ENCODE measurements at regions not wholly inside any gene's neighbourhood (a gene's known extent, or its start where the extent isn't known, plus 50 kb on each side); places are given as distances from the start of the nearest gene placed in this dataset.

GRCh38 chr2:70397186-70397585 is 95.3 kb upstream of the FAM136A start:
- no peak for DNase-seq (ENCODE audit: low read depth)
- no peak overlapping the region for H3K4me3 ChIP-seq (ENCODE audit: low read length)
- no peak for TF ChIP-seq CTCF (conservative IDR thresholded peaks at IDR 0.05; ENCODE audit: low read depth, low read length)

- no peak for DNase-seq (ENCODE audit: low read depth)
- no peak for TF ChIP-seq CTCF (conservative IDR thresholded peaks at IDR 0.05; ENCODE audit: low read depth, low read length)
- no peak overlapping the region for H3K4me3 ChIP-seq (ENCODE audit: low read length)
Measured at GRCh38 chr2:70396612-70397011, 94.7 kb upstream of the FAM136A start.

- TF ChIP-seq CTCF (conservative IDR thresholded peaks at IDR 0.05; ENCODE audit: low read depth, low read length): no peak
Measured at GRCh38 chr2:70393881-70394280, 92.0 kb upstream of the FAM136A start.

GRCh38 chr2:70391988-70392387 is 90.1 kb upstream of the FAM136A start:
- H3K4me3 ChIP-seq (ENCODE audit: low read length): no peak overlapping the region
- no peak for TF ChIP-seq CTCF (conservative IDR thresholded peaks at IDR 0.05; ENCODE audit: low read depth, low read length)

More at GRCh38 chr2:70393881-70394280, 92.0 kb upstream of the FAM136A start:
- no peak for DNase-seq (ENCODE audit: low read depth)
- H3K4me3 ChIP-seq (ENCODE audit: low read length): no peak overlapping the region

GRCh38 chr2:70391259-70391658 is 89.4 kb upstream of the FAM136A start:
- TF ChIP-seq CTCF (conservative IDR thresholded peaks at IDR 0.05; ENCODE audit: low read depth, low read length): no peak
- DNase-seq (ENCODE audit: low read depth): no peak
- no peak overlapping the region for H3K4me3 ChIP-seq (ENCODE audit: low read length)

More at GRCh38 chr2:70391988-70392387, 90.1 kb upstream of the FAM136A start:
- DNase-seq (ENCODE audit: low read depth): no peak

- TF ChIP-seq CTCF (conservative IDR thresholded peaks at IDR 0.05; ENCODE audit: low read depth, low read length): no peak
- H3K4me3 ChIP-seq (ENCODE audit: low read length): no peak overlapping the region
- DNase-seq (ENCODE audit: low read depth): no peak
Measured at GRCh38 chr2:70388813-70389212, 86.9 kb upstream of the FAM136A start.

- DNase-seq (ENCODE audit: low read depth): no peak
- no peak overlapping the region for H3K4me3 ChIP-seq (ENCODE audit: low read length)
- TF ChIP-seq CTCF (conservative IDR thresholded peaks at IDR 0.05; ENCODE audit: low read depth, low read length): no peak
Measured at GRCh38 chr2:70388128-70388527, 86.3 kb upstream of the FAM136A start.

Measured in retinal pigment epithelial cell (primary cell).